Panc1 (cell line): ENCODE measurements at regions not wholly inside any gene's neighbourhood (a gene's known extent, or its start where the extent isn't known, plus 50 kb on each side); places are given as distances from the start of the nearest gene placed in this dataset.

Experiments used
- ATAC-seq: fragments of 200-7000 bp; cut with Tn5 transposase; 2 replicates; pipeline ENCODE4 v1.9.1; 2020; ENCODE audit warnings: mild to moderate bottlenecking, moderate library complexity
- BruUV-seq: library from RNA; stranded (reverse); fragments of 400-500 nt; replicated peaks from 2 replicates; lab custom pipeline; 2021; lab: Mats Ljungman, UMichigan
- CTCF ChIA-PET: fragments of 300-600 bp; sonication (Branson Sonifier 250); formaldehyde crosslinking; loops from one replicate; lab custom pipeline; 2022; ENCODE audit warnings: antibody characterized with exemption; lab: Charles Lee
- POLR2A ChIA-PET: fragments of 300-600 bp; sonication (Branson Sonifier 250); formaldehyde crosslinking; loops from one replicate; lab custom pipeline; 2022; ENCODE audit warnings: antibody characterized with exemption; lab: Charles Lee
- DNase-seq: peaks from one replicate; pipeline ENCODE4 v3.0.0-alpha.2; 2010; ENCODE audit warnings: low read depth, low spot score
- H3K27ac ChIP-seq: 2 replicates; pipeline ENCODE4 v1.5.1; 2011; ENCODE audit warnings: mild to moderate bottlenecking, low read length, inconsistent platforms
- H3K27me3 ChIP-seq: fragments of 200-500 bp; sonication (Bioruptor generic); 2 replicates; pipeline ENCODE4 v1.6.0; 2014; ENCODE audit warnings: low read length, inconsistent platforms; ENCODE audit not compliant: control insufficient read depth, insufficient read depth
- H3K36me3 ChIP-seq: fragments of 200-500 bp; sonication (Bioruptor generic); 2 replicates; pipeline ENCODE4 v1.5.1; 2014; ENCODE audit warnings: inconsistent platforms, mild to moderate bottlenecking, low read length, moderate library complexity; ENCODE audit not compliant: control insufficient read depth, insufficient read depth
- H3K4me1 ChIP-seq: 2 replicates; pipeline ENCODE4 v1.5.1; 2011; ENCODE audit warnings: inconsistent platforms, mild to moderate bottlenecking, low read length, moderate library complexity; ENCODE audit not compliant: control insufficient read depth, insufficient read depth
- H3K4me3 ChIP-seq, 2 experiments: 2 replicates each; pipeline ENCODE4 v1.5.1; 2011 to 2012; ENCODE audit warnings: low read depth in 2 of 2, low read length in 2 of 2, mild to moderate bottlenecking in 2 of 2, inconsistent platforms in 1 of 2, moderate library complexity in 1 of 2
- H3K9me3 ChIP-seq: fragments of 200-500 bp; sonication (Bioruptor generic); 2 replicates; pipeline ENCODE4 v1.5.1; 2014; ENCODE audit warnings: low read depth, mild to moderate bottlenecking, inconsistent platforms, low read length, moderate library complexity; ENCODE audit not compliant: control insufficient read depth, insufficient read depth
- POLR2AphosphoS5 ChIP-seq: IDR thresholded peaks from 2 replicates; pipeline ENCODE4 v1.6.1; 2012; ENCODE audit warnings: mild to moderate bottlenecking, low read depth, low read length, moderate library complexity
- SIN3A ChIP-seq: IDR thresholded peaks from 2 replicates; pipeline ENCODE4 v1.6.1; 2012; ENCODE audit warnings: low read depth, mild to moderate bottlenecking, low read length, moderate library complexity, borderline replicate concordance; ENCODE audit not compliant: insufficient read depth
- TCF7L2 ChIP-seq: IDR thresholded peaks from 2 replicates; pipeline ENCODE4 v1.6.1; 2011; ENCODE audit warnings: mild to moderate bottlenecking, low read depth, low read length, inconsistent platforms
- in situ Hi-C: cut with HindIII; loops from 2 replicates; pipeline ENCODE4 v1.10.0; 2016; ENCODE audit warnings: low sequenced_read_pairs, low pct_unique_long_range_greater_than_20kb
- intact Hi-C: fragments of 100-400 bp; cut with micrococcal nuclease; formaldehyde crosslinking; loops from one replicate; pipeline ENCODE4 v1.10.0; 2022; ENCODE audit not compliant: unreplicated experiment
- TF ChIP-seq, protein P1 (sequence below): fragments of 450-650 bp; IDR thresholded peaks from 2 replicates; pipeline ENCODE4 v1.5.1; 2017; ENCODE audit warnings: mild to moderate bottlenecking
- TF ChIP-seq, protein P2 (sequence below), 2 experiments: IDR thresholded peaks; 2 replicates each; pipeline ENCODE4 v1.6.1; 2011 to 2012; ENCODE audit warnings: low read depth in 2 of 2, control low read depth in 1 of 2, low read length in 1 of 2, mild to moderate bottlenecking in 1 of 2, moderate library complexity in 1 of 2; ENCODE audit not compliant: insufficient read depth in 1 of 2

GRCh38 chr5:9905661-9906060, 275.5 kb upstream of the TAS2R1 start:
- in situ Hi-C loops: no loop called here
- CTCF ChIA-PET: no interaction called here

DNA sequence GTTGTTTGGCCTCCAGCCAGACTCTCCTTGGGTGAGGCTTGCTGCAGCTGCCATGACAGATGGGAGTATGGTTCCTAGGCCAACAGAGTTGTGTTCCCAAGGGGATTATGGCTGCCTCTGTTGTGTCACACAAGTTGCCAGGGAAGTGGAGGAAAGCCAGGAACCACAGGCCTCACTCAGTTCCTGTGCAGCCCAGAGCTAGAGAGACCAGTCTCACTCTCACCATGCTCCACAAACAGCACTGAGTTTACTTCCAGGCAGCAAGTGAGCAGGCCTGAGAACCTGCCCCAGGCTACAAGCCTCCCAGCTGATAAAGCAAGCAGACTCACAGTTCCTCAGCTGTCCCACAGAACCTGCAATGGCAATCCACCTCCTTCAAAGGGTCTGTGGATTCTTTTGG, 273.6 kb upstream of the TAS2R1 start:
- H3K36me3 ChIP-seq: no peaks in the 10 kb centered on the region
- peaks cover 2% of the 10 kb centered on the region; the same call in 1 of the 2 replicates for H3K27me3 ChIP-seq
- H3K9me3 ChIP-seq: no peaks in the 10 kb centered on the region
- no peak overlapping the region for H3K4me3 ChIP-seq
- H3K27ac ChIP-seq: no peak overlapping the region
- BruUV-seq: no TSS peak
- in situ Hi-C loops (no loop called here), intact Hi-C loops (no loop called here)
- TF ChIP-seq, protein P1, sequence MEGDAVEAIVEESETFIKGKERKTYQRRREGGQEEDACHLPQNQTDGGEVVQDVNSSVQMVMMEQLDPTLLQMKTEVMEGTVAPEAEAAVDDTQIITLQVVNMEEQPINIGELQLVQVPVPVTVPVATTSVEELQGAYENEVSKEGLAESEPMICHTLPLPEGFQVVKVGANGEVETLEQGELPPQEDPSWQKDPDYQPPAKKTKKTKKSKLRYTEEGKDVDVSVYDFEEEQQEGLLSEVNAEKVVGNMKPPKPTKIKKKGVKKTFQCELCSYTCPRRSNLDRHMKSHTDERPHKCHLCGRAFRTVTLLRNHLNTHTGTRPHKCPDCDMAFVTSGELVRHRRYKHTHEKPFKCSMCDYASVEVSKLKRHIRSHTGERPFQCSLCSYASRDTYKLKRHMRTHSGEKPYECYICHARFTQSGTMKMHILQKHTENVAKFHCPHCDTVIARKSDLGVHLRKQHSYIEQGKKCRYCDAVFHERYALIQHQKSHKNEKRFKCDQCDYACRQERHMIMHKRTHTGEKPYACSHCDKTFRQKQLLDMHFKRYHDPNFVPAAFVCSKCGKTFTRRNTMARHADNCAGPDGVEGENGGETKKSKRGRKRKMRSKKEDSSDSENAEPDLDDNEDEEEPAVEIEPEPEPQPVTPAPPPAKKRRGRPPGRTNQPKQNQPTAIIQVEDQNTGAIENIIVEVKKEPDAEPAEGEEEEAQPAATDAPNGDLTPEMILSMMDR: no peak
- TF ChIP-seq POLR2AphosphoS5: no peak
- no peak for TF ChIP-seq TCF7L2
- TF ChIP-seq SIN3A: no peak
- TF ChIP-seq, protein P2, sequence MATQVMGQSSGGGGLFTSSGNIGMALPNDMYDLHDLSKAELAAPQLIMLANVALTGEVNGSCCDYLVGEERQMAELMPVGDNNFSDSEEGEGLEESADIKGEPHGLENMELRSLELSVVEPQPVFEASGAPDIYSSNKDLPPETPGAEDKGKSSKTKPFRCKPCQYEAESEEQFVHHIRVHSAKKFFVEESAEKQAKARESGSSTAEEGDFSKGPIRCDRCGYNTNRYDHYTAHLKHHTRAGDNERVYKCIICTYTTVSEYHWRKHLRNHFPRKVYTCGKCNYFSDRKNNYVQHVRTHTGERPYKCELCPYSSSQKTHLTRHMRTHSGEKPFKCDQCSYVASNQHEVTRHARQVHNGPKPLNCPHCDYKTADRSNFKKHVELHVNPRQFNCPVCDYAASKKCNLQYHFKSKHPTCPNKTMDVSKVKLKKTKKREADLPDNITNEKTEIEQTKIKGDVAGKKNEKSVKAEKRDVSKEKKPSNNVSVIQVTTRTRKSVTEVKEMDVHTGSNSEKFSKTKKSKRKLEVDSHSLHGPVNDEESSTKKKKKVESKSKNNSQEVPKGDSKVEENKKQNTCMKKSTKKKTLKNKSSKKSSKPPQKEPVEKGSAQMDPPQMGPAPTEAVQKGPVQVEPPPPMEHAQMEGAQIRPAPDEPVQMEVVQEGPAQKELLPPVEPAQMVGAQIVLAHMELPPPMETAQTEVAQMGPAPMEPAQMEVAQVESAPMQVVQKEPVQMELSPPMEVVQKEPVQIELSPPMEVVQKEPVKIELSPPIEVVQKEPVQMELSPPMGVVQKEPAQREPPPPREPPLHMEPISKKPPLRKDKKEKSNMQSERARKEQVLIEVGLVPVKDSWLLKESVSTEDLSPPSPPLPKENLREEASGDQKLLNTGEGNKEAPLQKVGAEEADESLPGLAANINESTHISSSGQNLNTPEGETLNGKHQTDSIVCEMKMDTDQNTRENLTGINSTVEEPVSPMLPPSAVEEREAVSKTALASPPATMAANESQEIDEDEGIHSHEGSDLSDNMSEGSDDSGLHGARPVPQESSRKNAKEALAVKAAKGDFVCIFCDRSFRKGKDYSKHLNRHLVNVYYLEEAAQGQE (IDR thresholded peaks at IDR 0.05; ENCODE audit: insufficient read depth in 1 of 2, low read depth in 2 of 2, low read length in 1 of 2): no peak
- CTCF ChIA-PET: no interaction called here
- POLR2A ChIA-PET: no interaction called here
- no peaks in the 10 kb centered on the region for H3K4me1 ChIP-seq
- no peak for DNase-seq
- ATAC-seq: no peak

More at GRCh38 chr5:9905661-9906060, 275.5 kb upstream of the TAS2R1 start:
- ATAC-seq: no peak
- intact Hi-C loops: no loop called here
- no peaks in the 10 kb centered on the region for H3K4me1 ChIP-seq
- no peak overlapping the region for H3K27ac ChIP-seq
- BruUV-seq: no TSS peak
- H3K9me3 ChIP-seq: no peaks in the 10 kb centered on the region
- no peak for DNase-seq
- H3K36me3 ChIP-seq: no peaks in the 10 kb centered on the region
- H3K4me3 ChIP-seq: no peak overlapping the region
- POLR2A ChIA-PET: no interaction called here
- peaks cover 2% of the 10 kb centered on the region; the same call in 1 of the 2 replicates for H3K27me3 ChIP-seq
- TF ChIP-seq SIN3A (no peak), POLR2AphosphoS5 (no peak), TCF7L2 (no peak)
- TF ChIP-seq, protein P2 (IDR thresholded peaks at IDR 0.05; ENCODE audit: insufficient read depth in 1 of 2, low read depth in 2 of 2, low read length in 1 of 2): no peak
- TF ChIP-seq, protein P1: no peak
